ENCODE measurements at regions not wholly inside any gene's neighbourhood (a gene's known extent, or its start where the extent isn't known, plus 50 kb on each side); places are given as distances from the start of the nearest gene placed in this dataset.
"Not testable (repeated sequence)": the region's sequence is repeated elsewhere in the genome, so short reads cannot be mapped to it uniquely, and the experiment has no call there.

DNA sequence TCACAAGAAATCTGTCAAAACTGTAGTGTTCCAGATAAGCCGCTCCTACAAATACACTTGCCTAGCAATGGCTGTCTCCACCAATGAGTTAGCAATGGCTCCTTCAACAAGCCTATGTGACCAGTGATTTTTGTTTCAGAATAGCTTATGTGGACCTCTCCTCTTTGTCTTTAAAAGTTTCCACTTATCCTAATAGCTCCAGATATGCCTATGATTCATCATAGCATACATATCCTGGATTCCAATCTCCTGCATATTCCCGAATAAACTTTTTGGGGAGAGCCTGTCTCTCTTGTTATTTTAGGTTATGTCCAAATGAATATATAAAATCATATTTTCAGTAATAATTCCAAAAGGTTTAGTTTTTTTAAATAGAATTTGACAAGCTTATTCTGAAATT lies 510.6 kb downstream of the ARL4A start:
- no peak for DNase-seq

DNA sequence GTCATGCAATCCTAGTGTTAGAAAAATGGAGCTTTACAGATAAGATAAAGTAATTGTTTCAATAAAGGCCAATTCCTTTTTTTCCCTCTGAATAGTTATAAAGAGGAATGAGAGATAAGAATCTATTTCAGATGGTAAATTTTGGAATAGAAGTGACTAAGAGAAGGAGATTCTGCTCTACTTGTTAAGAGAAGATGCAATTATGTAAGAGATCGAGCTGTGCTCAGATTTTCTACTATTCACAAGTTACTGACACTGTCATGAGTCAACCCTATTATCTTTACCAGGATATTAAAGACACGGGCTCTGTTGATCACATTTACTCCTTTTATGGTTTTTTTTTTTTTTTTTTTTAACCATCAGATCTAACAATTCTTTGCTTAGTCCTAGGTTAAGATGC lies 511.3 kb downstream of the ARL4A start:
- DNase-seq, result no peak

DNA sequence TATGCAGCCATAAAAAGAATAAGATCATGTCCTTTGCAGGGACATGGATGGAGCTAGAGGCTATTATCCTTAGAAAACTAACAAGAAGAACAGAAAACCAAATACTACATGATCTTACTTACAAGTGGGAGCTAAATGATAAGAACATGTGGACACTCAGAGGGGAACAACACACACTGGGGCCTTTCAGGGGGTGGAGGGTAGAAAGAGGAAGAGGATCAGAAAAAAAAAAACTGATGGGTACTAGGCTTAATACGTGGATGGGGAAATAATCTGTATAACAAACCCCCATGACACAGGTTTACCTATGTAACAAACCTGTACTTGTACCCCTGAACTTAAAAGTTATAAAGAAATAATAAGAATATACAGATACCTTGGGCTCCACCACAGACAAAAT lies 514.2 kb downstream of the ARL4A start:
- DNase-seq, result no peak

DNA sequence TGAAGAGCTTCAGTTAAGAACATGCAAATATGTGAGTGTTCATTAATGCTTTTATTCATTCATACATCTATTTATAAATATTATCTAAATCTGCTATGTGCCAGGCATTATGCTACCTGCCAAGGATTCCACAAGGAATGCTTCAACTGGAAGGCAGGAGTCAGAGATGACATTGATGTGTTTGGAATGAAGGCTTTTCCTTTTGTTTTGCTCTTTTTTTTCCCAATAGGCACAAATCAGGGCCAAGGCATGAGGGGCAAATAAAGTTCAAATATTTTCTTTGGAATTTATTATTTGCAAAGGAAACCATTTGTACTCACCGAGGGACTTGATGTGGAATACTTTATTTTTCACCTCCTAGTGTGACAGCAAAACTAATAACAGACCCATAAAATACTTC lies 530.3 kb downstream of the ARL4A start:
- DNase-seq, result peak; percentile 44

DNA sequence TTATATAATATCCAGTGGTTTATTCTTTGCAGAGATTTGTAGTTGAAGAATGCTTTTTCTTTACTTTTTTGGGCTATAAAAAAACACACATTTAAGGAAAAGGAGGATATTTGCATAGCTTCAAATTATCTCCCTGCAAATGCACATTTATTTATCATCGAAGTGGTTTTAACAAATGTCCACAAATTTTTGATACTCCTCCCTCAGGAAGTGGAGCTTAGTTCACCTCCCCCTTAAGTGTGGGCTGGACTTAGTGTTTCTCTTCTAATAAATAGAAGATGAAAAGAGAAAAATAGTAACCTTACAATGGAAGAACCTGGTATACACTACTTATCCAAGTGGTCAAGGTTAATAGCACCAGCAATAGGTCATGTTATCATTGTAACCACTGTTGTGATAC lies 537.6 kb downstream of the ARL4A start:
- no peak for DNase-seq

DNA sequence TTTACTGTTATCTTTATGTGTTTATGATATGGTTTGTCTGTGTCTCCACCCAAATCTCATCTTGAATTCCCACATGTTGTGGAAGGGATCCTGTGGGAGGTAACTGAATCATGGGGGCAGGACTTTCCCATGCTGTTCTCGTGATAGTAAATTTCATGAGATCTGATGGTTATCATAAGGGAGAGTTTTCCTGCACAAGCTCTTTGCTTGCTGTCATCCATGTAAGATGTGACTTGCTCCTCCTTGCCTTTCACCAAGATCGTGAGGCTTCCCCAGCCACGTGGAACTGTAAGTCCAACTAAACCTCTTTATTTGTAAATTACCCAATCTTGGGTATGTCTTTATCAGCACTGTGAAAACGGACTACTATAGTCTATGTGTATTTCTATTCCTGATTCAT lies 539.0 kb downstream of the ARL4A start:
- DNase-seq, result no peak

DNA sequence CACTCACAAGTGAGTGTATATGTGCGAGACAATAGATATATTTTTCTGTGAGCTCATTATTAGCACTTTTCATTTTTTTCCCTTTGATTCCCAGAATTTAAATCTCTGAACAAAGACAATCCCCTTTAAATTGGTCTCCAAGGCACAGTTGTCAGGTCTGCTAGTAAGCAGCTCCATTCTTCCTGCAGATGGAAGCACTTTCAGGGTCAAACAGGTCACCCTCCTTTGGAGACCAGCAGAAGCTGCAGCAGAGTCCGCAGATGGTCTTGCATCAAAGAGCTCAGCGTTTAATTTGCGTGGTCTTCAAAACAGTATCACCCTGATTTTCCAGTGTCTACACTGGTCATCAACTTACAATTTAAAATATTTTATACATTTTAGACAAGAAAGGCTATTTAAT lies 543.8 kb downstream of the ARL4A start:
- no peak for DNase-seq

DNA sequence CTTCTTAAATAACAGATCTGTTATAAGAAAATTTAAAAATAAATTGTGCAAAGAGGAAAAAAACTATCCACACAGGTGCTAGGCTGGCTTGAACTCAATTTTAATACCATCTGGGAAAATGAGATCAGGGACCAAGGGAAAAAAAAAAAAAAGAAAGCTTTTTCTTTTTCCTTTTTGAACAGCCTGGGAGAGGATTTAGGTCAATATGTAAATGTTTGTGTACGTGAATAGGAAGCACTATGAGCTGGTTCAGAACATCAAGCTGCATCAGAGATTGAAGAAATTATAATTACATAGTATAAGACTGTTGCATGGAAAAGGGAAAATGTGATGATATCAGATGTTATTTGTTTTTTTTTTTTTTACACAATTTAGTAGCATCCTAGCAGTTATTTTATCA lies 548.0 kb downstream of the ARL4A start:
- no peak for DNase-seq

DNA sequence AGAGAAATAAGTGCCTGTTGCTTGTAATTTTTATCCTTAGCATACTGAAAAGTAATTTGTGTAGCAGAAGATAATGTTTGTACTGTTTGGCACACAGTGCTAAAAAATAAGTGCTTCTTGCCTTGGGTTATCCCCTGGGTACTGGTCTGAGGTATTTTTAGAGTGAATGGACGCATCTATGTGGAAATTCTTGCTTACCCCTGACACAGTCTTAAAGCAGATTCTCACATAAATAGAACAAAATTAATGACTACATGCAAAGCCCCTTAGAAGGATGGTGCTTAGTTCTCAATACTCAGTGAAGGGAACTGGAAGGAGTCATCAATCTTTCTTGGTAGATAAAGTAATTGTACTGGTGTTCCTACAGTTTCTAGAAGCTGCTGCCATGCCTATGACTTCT lies 548.6 kb downstream of the ARL4A start:
- DNase-seq, result no peak

DNA sequence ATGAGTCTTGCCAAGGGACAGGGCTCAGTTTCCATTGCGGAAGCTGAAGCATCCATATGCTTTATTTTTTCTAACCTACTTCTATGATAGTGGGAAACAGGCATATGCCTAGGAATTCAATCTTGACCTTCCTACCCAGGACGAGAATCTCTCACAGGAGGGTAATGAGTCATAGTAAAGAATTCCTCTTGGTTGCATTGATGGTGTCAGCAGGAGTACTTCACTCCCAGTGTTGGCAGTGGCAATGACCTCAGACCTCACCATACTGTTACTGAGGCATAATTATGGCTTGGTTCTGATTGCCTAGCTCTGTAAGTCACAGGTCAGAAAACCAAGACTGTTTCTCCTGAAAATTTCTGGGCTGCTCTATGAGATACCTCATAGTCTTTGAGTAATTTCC lies 552.9 kb downstream of the ARL4A start:
- no peak for DNase-seq

DNA sequence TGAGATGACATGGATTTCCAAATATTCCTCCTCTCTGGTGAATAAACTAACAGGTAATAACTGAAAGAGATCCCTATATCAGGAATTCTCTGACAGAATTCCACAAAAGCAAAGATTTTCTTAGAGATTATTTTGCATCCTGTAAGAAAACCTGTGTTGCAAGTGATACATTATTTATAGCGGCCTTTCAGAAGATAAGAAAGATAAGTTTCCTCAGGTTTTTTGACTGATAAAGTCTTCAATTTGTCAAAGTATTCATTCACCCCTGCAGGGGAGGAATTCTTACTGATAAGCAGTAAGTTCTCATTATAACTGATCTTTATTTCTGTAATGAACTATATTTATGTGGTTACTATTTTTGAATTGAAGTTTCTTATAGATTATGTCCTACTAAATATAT lies 554.0 kb downstream of the ARL4A start:
- no peak for DNase-seq

DNA sequence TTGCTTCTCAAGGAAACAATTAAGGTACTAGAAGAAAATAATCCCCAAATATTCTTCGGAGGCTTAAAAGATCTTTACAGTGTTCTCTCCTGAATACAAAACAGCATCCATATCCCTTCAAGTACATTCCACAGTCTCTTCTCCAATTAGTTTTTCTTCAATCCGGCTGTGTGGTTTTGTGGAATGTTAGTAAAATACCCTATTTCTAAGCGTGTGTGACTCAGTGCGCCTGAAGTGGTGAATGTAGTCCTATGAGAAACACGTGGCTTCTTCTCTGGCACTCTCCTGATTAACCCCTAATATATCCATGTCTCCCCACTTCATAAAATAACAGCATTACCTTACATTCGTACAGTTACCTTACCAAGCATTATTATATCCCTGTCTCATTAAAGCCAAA lies 570.2 kb downstream of the ARL4A start:
- no peak for DNase-seq

DNA sequence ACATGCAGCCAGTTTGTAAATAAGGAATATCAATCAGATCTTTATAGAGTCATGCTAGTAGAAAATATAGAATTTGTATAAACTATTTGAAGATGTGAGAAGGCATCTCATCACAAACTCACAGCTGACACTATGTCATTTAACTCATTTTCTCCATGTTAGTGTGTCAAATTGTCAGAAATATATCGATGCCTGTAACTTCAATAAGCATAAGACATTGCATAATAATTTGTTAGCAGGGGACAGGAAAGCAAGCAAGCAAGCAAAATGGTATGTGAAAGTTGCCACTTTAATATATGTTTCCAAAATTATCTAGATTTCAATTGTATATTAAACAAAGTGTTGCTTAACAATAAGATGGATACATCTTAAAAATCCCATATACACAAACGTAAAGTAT lies 571.0 kb downstream of the ARL4A start:
- no peak for DNase-seq

DNA sequence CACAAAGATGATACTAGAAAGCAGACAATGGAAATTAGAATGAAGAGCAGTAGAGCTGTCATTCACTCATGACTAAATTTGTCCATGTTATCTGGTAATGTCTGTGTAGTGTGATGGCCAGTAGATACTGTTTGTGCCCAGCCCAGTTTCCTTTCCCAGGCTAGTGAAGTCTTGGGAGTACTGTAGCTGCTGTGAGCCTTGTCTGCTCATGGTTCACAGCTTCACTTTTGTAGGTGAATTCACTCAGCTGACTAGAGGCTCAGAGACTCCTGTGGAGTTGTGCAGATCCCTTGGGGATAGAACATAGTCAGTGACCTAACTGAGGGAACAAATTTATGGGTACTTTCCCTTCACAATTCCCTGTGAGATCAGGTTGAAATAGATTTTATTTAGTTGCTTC lies 572.5 kb downstream of the ARL4A start:
- no peak for DNase-seq

DNA sequence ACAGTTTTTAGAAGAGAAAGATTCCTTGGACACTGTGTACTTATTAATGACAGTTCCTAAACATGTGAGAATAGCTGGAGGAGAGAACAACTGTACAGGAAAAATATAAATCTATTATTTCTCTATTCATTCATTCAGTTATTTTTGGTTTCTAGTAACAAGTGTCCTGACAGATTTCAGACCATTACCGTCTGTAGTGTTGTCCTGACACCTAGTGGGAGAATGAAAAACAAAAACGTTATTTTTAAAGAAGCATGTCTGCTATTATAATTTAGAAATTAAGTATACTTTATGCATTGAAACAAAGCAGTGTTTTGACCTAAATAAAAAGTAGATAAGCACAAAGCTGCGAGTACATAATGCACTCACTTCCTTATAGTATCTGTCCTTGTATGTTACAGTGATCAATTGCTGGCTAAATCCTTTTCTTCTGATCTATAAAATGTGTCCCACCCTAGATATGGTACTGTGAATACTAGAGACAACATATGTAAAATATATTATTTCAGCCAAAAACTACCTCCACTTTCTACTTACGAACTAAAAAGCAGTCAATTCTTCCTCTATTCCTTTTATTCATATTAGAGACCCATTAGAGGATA lies 575.6 kb downstream of the ARL4A start:
- DNase-seq, result peak; percentile 53

DNA sequence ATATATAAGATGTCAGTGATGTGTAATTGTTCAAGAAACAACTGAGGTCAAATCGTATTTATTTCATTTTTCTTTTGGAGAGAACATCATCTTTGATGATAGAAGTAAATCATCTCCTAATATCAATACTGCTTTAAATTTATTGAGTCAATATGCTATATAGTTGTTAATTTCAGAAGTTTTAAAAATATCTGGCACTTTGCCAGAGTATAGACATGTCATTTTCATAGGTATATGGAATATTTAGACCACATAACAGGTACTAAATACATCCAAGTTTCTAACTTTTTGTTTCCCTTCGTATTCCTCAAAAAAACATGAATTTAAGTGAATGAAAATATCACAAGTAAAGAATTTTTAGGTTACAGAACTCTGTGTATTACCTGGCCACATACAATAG lies 577.8 kb downstream of the ARL4A start:
- DNase-seq, result no peak

DNA sequence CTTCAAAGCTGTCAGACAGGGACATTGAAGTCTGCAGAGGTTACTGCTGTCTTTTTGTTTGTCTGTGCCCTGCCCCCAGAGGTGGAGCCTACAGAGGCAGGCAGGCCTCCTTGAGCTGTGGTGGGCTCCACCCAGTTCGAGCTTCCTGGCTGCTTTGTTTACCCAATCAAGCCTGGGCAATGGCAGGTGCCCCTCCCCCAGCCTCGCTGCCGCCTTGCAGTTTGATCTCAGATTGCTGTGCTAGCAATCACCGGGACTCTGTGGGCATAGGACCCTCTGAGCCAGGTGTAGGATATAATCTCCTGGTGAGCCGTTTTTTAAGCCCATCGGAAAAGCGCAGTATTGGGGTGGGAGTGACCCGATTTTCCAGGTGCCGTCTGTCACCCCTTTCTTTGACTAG lies 586.8 kb downstream of the ARL4A start:
- DNase-seq, result not testable (repeated sequence)

DNA sequence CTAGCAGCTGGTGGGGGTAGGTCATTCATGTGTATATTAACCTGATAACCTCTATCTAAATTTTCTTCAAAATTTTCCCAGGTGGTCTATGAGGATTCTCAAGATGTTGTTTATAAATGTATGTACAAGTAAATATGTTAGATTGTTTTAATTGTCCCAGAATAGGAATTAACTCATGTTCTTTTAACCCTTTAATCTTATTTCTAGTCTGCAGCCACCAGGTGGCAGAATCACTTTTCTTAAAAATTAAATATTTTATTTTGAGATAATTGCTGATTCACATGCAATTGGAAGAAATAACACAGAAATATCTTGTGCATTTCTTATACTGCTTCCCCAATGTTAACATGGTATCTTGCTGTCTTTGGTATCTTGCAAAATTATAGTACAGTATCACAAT lies 589.5 kb downstream of the ARL4A start:
- no peak for DNase-seq

DNA sequence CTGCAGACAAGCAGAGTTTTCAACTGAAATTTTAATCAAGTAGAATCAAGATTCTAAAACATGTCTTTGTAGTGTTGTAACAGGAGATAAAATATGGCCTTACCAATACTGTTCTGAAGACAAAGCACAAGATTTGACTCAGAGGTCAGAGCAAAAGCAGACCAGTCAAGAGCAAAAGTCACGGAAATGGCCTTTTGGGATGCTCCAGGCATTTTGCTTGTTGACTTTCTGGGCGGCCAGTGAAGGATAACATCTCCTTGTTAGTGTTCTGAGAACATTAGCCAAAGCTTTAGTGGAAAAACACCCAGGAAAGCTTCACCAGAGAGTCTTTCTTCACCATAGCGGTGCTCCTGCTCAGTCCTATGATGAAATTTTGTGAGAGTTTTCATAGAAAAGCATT lies 590.6 kb downstream of the ARL4A start:
- no peak for DNase-seq

DNA sequence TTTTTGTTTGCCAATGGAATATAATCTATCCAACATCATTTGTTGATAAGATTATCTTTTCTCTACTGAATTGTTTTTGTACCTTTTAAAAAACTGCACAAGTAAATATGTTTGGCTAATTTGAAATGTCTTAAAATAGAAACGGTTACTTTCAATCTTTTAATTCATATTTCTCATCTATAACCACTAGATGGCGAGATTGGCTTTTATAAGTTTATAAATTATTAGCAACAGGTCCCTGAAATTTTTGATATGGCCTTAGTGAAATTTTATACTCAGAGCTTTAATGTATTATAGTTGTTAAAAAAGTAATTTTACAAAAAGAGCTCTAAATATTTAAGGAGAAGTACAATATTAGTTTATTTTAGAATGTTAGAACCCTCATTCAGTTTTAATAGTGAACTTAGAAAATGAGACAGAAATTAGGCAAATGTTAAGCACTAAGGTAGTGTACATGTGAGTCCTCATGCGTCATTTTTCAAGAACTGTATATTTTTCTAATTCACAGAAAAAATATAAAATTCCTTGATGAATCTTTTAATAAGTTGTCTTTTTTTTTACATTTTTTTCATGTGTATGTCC lies 592.5 kb downstream of the ARL4A start:
- DNase-seq, result peak; percentile 7

DNA sequence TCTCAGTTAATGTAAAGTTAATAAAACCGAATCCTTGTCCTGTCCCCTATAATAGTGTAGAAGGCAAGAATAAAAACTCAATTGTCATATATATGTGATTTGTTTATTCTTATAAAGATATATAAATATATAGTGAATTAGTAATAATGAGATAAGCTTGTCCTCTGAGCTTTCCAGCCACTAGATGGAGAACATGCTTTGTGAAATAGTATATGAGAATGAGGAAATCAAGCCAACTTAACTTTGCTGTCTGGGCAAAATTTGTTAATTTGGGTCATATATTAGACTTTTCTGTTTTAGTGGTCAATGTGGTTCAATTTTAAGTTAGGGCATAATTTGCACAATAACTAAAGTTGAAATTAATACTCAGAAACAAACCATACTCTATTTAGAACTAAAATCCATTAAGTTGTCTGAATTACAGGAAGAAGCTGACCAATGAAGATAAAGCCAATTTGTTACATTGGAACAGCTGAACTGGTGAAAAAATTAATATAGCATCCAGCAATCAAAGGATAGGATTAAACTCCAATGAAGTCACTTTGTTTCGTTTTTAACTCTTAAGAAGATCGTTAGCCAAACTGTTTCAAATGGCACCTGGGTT lies 595.0 kb downstream of the ARL4A start:
- peak; percentile 34 for DNase-seq

DNA sequence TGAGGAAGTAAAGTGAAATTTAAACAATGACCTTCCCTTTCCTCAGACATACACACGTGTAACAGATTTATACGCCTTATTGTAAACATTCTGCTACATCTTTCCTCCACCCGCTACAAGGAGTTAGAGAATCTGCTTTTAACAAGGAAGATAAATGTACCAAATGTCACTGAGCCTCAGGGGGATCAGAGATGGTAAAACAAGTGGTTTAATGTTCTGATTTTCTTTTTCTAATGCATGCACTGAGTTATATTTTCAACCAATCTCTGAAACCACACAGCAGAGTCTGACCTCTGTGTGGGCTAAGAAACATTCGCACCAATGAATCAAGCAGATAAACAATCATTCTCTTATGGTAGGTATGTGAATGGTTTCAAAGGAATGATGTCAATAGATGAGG lies 599.5 kb downstream of the ARL4A start:
- no peak for DNase-seq

DNA sequence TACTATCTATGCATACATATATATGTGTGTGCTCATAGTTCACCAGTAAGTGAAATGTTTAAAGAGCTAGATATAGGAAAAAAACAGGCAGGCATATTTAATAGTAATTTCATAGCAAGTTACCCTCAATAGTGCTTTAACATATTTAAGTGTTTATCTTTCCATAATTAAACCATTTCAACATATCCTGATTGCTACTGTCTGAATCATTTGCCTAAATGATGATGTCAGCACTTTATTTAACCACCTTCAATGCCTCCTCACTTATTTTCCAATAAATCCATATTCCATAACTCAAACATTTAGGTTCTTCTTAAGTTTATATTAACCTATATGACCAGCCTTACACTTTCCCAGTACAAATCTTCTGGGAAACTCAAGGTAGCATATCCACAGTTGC lies 601.1 kb downstream of the ARL4A start:
- no peak for DNase-seq

DNA sequence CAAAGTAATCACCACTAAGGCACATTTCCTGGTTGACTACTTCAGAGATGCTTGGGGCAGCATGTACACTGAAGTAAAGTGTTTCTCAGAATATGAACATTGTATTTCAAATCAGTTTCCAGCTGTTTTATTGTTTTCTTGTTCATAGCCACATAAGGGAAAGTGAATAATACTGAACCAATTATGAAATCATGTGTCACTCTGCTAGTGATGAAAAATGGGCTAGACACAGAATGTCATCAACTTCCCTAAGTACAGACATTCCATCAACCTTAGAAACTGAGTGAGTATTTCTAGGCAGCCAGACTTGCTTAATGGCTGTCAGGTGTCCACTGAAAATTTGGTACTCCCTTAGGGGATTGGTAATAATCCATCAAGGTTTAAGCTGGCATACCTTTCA lies 603.5 kb downstream of the ARL4A start:
- no peak for DNase-seq
